NCI-H1694 (cell line): ENCODE measurements at regions not wholly inside any gene's neighbourhood (a gene's known extent, or its start where the extent isn't known, plus 50 kb on each side); places are given as distances from the start of the nearest gene placed in this dataset.

ENCODE experiments used
- DNase-seq: peaks from one replicate; lab custom pipeline; 2025; lab: John Stamatoyannopoulos, UW

DNA sequence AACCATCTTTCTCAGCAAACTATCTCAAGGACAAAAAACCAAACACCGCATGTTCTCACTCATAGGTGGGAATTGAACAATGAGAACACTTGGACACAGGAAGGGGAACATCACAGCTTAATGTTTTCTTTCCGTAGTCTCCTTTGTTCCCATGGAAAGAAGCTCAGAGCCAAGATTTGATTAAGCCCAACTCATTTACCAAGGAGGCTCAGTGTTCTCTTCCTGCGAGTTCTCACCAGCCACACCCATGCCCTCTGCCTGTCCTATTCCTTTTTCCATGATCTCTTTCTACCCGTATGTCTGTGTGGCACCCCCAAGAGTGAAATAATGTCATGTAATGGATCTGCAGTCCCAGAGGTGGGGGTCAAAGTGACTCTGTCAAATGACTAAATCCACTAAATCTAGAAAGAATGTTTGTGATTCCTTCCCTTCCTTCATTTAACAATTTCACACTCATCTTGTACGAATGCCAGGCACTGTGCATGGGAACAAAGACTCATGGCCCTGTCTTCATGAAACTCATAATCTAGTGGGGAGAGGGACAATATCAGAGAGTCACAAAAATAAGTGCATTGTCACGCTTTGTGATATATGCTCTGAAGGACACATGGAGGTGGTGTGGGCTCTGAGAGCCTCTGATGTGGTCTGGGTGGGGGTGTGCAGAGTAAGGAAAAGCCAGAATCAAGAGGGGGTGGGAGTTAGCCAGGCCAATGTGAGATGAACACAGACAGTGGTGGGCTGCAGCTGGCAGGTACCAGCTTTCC lies 292.1 kb downstream of the CDC5L start:
- DNase-seq: no peak

DNA sequence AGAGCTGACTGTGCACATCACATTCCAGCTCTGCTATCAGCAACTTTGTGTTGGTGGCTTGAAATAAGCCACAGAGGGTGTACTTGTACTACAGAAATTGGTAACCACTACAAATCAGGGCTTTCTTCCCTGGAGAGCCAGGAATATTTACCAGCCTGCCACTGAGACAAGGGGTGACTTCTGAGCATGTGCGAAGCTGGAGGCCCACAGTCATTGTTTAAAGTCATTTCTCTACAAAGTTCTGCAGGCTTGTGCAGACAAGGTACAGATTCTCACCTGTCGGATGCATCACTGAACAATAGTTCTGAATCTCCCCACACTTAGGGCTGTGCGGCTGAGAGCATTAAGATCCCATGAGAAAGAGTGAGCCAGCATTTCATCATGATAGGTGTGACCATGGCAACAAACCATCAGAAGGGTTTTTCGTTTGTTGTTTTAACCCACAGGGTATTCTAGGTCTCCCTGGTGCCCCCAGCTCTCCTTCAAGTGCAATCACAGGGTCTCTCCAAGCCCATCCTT lies 292.8 kb downstream of the CDC5L start:
- DNase-seq: no peak

DNA sequence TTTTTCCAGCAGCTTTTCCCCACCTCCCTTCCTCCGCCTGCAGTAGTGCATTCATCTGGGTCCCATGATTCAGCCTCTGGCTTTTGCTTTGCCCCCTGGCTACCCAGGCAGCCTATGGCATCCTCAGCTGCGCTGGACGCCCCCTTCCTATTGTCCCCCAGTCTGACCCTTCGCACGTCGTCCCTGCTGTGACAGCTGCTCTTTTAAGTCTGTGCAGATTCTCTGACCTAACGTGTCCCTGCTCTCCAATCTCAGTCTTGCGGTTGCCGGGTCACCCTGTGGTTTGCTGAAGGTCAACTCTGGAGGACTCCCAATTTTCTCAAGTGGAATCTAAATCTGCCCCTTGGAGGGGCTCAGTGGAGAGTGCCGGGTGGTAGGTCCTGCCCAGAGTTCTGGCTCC lies 294.3 kb downstream of the CDC5L start:
- no peak for DNase-seq

DNA sequence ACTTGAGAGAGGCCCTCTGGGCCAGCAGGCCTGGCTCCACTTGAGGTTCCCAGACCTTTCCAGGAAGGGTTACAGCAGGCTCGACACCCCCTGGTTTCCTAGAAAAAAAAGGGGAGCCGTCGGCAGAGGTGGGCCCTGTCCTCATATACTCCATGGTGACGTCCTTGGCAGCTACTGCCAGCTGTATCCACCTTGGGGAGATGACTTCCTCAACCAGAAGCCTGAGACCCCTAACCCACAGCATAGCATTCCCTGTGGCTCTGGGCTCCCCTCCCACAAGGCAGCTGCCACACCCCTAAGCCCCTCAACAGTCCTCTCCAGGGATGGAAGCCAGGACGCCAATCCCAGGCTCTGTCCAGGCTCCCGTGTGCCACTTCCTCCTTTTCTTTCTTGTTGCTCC lies 294.8 kb downstream of the CDC5L start:
- DNase-seq: no peak

DNA sequence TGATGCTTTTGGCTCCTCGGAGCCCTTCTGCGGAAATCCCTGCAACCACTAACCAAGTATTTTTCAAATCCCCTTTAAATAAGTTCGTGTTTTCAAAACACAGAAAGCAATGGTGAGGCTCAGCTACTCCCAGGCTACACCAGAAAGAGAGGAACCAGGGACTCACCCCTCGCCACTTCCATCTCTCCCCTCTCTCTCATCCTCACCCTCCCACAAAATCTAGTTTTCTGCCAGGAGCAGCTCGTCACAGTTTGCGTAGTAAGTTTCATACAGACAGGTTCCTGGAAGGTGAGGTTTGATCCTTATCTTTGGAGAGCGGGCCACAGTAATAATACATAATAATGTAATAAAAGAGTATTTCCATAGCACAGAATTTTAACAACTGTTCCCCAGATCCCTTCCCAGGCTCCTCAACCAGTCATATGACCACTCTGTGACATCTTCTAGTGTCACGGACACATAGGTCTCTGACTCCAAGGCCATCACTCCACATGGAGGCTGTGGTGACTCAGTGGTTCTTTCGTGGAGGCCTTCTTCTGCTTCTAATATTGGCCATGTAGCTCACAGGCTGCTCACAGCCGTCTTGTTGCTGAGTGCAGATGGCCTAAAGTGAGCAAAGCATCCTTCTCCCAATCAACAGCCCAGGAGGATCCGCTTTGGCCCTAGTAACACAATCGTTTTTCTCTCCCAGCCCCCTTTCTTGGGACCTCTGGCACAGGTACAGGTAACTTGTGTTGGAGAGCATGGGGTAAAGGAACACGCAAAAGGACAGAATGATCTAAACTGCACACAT lies 295.7 kb downstream of the CDC5L start:
- no peak for DNase-seq

DNA sequence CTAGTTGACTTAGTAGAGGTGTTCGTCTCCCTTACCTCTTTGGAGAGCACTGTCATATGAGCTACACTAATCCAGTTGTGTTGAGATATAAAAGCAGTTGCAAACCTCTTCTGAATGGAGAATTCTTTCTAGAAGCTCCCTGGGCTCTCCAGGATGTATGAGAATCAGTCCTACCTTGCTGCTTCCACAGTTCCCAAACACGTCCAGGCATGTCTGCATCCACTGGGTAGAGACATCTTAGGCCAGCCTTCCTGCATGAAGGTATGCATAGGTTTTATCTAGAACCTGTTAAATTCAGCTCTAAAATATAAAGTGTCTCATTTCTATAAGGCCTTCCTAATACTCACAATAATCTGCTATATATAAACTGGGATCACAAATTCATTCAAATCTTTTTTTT lies 297.7 kb downstream of the CDC5L start:
- no peak for DNase-seq

DNA sequence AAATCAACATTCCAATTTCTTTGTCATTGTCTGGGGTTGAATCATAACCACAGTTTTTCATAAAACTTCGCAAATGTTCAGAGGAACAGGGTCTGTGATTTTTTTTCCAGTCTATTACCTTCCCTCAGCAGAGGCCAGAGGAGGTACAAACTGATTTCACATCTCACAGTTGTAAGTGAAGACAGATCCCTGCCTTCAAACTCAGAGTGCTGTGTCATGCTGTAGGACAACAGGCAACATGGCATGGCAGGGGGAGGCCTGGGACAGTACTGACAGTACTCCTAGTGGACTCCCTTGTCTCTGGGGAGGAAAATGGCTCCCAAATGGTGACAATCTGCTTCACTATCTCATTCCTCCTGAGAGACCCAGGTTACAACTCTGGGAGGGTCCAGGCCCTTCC lies 308.6 kb downstream of the CDC5L start:
- DNase-seq: no peak

DNA sequence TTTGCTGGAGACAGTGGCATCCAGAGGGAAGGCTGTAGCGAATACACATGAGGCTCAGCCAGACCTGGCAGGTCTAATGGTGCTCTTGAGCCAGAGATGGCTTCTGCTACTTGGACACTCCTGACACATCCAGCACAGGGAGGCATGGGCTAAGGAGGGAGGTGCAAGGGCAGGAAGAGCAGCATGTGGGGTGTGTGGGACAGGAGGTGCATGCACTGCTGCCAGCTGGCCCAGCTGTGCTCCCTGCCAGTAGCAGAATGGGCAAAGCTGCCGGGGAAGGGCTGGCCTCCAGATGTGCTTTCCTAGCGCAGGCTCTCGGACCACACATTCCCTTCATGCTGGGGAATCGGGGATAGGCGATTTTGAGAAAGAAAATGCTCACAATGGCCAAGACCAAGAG lies 309.2 kb downstream of the CDC5L start:
- DNase-seq: no peak

DNA sequence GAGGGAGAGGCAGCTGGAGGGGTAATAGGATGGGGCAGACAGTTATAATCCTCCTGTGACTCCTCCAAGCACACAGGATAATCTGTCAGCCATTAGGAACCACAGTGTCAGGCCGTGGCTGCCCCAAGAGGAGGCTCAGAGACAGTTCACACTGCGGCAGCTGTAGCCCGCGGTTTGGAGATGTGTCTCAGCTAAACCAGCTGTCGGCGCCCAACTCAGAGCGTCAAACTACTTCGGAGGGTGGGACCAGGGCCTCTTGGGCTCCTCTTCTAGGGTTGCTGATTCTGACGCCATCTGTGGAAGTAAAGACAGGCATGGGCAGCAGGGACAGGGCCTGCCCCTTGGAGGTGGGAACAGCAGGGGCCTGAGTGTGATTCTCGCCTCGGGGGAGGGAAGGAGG lies 309.8 kb downstream of the CDC5L start:
- no peak for DNase-seq

DNA sequence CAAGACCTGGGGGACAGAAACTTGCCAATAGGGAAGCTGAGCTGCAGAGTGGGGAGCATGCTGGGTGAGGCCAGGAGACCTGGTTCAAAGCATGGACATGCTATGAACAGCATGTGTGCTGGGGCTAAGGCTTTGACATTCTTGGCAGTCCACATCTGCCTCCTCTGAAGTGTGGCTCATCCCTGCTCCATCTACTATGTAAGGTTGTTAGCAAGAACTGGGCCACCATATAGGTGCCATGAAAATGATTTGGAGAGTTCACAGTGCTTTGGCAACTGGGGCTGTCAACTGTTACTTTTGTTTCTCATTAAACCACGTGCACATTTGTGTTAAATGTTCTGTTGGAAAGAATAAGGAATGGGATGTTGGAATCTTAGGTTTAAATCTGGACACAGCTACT lies 311.1 kb downstream of the CDC5L start:
- DNase-seq: no peak

DNA sequence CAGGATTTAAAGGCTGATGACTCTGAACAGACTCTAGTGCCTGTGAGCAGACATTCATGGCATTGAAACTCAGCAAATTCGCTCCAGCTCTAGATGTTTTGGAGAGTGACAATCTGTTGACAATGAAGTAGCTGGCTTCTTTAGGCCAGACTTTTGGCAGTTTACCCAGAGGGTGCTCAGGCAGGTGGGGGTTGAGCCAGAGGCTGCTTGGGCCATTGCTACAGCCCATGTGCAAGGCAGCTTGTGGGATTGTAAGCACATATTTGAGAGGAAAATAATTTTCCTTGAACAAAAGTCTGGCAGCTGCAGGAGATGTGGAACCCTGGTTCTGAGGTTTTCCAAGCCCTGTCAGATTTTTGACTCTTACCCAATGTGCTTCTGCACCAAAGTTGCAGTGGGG lies 311.6 kb downstream of the CDC5L start:
- no peak for DNase-seq

DNA sequence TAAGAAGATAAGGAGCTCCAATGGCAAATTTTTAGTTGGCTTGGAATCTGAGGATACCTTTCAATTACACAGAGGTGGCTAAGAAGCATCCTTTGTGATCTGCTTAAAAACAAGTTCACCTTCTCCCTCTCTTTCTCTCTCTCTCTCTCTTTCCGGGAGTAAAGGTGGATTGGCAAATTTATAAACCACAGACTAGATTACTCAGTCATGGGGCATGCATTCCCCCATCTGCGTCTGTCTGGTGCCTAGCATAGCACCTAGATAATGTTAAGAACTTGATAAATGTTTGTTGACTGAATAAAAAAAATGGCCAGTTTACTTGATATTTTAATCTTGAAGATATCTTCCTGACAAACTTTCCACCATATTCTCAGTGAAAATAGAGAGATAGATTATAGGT lies 312.3 kb downstream of the CDC5L start:
- DNase-seq: no peak

DNA sequence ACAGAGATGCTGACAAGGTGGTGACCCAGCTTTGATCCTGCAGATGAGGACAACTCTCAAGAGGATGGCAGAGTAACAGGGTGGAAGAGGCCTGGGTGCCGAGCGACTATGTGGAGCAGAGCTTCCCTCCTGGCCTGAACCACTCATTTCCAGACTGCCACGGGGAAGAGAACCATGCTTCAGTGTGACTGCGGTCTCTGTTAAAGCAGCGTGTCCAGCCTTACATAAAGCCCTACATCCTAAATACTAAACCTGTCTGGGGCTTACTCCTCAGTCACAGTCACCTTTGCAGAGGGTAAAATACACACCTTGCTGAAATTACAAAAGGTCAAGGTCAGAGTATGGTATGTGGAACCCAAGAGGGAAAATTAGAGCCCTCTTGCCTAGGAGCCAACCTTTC lies 312.9 kb downstream of the CDC5L start:
- no peak for DNase-seq

DNA sequence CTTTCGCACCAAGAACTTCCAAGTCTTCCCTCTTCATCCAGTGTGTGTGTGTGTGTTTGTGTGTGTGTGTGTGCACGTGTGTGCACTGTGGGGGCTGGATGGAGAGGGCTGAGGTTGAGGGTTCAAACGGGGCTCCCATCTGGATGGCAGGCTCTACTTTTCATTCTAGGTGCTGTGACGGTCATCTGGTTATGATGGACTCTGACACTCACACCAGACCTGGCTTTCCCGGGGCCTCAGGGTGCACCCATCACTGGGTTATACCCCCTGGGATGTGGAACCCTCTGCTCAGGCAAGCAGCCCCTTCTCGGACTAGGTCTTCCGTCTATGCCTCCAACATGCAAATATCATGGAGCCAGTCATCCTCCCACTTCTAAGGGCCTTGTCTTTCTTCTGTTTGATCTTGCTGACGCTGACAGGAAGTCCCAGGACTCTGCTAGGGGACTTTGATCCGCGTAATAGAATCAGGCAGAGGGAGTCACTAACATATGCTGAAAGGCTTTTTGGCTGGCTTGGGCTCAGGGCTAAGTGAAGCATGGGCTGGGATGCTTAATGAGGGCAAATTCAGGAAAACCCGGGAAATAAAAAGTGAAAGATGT lies 313.6 kb downstream of the CDC5L start:
- DNase-seq: no peak

DNA sequence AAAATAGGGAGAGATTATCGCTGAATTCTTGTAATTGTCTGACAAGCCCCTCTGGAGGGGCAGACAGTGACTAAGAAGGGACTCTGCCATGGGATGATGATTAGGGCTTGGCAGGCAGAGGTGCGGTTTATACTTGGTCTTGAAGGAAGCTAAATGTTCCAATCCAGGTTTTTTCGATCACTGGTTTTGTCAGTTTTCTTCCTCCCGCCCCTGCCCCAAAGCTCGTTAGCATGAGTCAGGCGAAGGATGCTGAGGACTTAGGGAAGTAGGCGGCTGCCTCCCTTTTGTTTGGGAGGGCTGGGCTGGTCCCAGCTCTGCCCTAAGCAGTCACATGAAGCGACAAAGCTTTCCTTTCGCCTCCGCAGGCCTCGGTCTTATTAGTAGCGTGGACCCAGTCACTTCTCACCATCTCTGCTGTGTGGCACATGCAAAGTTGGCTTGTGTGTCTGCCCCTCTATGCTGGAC lies 314.2 kb downstream of the CDC5L start:
- DNase-seq: no peak

DNA sequence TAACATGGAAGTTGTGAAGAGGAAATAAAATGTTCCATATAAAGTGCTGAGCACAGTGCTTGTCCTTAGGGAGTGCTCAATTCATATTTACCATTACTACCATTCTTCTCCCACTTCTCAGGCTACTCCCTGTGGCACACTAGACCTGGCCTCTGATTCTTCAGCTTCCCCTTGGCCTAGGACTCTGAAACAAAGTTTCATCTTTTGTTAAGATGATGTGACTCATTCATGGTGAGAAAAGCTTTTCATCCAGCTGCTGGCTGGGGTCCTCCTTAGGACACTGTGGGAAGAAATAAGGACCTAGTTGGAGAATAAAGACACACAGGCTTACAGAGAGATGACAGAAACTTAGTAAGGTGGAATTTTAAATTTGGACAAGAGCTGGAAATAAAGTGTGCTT lies 314.8 kb downstream of the CDC5L start:
- DNase-seq: no peak

DNA sequence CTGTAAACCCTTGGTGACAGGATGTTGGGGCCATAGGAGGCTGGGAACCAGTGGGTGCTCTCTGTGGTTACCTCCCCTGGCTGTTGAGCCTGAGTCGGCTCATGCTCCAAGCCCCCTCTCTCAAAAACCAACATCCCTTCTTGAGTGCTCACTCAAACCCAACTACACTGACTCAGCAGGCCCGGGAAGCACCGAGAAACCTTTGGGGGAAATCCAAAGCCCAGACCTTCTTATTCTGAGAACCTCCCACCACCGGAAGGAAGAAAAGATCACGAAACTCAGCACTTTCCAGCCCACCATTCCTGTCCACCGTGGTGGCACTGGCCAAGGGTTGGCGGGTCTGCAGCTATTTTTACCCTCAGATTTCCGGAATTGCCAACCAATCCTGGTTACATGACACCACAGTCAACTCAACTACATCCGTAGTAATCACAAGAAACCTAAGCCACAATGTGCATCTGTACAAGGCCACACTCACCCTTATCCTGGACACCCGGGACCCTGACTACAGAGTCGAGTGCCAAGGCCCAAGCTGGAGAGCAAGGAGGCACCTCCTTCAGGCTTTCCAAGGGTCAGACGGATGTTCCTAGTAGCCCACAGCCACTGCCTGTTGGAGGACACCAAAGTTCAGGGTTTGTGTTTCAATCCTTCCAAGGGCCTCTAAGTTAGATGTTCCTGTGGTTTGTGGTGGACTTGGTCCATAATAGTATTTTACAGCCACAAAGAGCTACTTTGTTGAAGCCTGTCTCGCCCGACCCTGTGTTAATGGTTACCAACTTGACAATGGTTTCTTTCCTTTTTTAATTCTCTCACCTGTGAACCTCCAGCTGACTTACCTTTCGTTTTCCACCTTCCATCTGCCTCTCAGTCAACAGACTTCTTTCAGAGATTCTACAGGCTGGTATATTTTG lies 317.0 kb downstream of the CDC5L start:
- DNase-seq: no peak

DNA sequence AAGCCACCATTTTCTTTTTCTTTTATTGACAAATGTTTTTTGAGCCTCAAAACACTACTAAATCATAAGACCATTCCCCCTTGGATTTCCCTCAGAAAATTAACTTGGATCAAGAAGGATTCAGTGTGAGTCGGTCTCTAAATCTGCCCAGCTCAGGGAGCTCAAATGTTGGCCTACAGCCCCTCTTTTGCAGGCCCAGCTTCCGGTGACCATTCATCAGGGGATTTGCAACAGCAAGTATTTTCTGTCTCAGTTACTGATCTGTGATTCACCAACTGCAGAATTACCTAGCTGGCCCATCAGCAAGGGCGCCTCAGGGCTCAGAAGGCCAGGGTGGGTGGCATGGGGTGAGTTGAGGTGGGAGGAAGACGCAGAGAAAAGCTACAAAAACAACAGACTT lies 318.1 kb downstream of the CDC5L start:
- DNase-seq: no peak

DNA sequence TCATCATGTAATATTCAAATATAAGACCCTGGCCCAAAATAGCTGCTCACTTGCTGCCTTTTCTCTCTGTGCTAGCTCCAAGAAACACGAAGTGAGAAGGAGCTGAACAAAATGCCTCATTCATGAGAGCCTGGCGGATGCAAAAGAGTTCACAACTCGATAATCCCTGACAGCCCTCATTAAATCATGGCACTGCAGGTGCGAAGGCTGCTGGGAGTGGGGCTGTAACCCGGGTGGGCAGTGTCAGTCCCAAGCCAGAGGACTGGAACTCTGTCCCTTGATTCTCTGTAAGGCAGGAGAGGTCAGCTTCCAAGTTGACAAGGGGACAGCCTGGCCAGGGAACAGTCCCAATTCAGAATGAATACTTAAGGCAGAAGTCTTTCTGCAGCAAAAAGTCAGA lies 318.5 kb downstream of the CDC5L start:
- no peak for DNase-seq

DNA sequence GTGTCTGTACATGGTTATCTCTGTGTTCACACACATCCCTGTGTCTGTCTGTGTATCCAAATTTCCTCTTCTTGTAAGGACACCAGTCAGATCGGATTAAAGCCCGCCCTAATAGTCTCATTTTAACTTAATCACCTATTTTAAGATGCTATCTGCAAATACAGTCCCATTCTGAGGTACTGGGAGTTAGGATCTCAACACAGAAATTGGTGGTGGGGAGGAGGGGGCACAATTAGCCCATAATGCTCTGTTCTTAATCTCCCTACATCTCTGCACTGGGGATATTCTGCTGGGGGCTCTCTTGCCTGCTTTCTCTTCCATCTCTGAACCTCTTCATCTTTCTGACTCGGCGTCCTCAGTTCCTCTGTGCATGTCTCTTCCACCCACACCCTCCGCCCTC lies 320.7 kb downstream of the CDC5L start:
- DNase-seq: no peak

DNA sequence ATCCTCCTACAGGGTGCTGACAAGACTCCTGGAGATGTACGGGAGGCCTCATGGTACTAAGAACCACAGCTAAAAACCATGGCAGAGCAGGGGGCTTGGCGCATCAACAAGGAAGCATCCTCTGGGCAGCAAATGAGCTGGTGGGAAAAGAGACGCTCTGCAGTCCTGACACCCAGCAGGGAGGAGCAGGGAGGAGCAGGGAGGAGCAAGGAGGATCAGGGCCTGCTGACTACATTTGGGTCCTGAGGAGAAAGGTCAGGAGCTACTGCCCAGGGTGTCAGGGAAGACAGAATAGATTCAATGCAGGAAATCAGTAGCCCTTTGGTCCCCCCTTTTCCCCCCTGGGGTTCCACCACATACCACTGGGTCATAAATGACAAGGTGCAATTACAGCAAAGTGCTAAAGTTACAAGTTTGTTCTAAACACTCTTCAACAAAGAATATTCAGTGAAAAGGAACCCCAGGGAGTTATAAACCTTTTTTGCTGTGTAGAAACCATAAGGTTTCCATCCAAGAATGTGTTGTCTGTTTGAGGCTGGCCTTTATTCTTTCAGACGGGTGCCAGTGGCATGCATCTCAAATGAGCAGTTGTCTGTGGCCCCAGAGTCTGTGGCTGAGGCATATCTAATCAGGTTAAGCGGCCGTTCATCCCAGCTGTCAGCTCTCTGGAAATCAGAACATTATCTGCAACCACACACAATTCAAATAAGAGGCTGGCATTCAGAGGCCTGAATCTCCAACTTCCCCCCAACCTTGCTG lies 325.0 kb downstream of the CDC5L start:
- DNase-seq: no peak
